Right lobe of liver (tissue), 6 donors: ENCODE measurements at regions not wholly inside any gene's neighbourhood (a gene's known extent, or its start where the extent isn't known, plus 50 kb on each side); places are given as distances from the start of the nearest gene placed in this dataset.
"Not testable (repeated sequence)": the region's sequence is repeated elsewhere in the genome, so short reads cannot be mapped to it uniquely, and the experiment has no call there.

Experiments
- ATAC-seq, 4 donors: fragments of 200-7000 bp; cut with Tn5 transposase; one replicate each; pipeline ENCODE4 v1.9.1; 2020; ENCODE audit warnings: mild to moderate bottlenecking in 4 of 4, moderate library complexity in 4 of 4
- DNase-seq, 3 donors: peaks; one replicate each; pipeline ENCODE4 v3.0.0-alpha.2; 2020
- H3K27ac ChIP-seq, 3 donors: fragments of 200-600 bp; one replicate each; pipeline ENCODE4 v1.8.0; 2022
- H3K27me3 ChIP-seq, 2 donors: fragments of 200-600 bp; one replicate each; pipeline ENCODE4 v1.8.0; 2022
- H3K36me3 ChIP-seq, 4 donors: fragments of 200-600 bp; sonication (generic) in 1 of 4; one replicate each; pipeline versions ENCODE4 v1.5.1 to v1.8.0; 2017 to 2022; ENCODE audit warnings: control low read depth in 1 of 4
- H3K4me1 ChIP-seq, 4 donors: fragments of 200-600 bp; sonication (generic) in 1 of 4; one replicate each; pipeline versions ENCODE4 v1.5.1 to v1.8.0; 2017 to 2022; ENCODE audit warnings: control low read depth in 1 of 4
- H3K4me3 ChIP-seq, 3 donors: fragments of 200-600 bp; one replicate each; pipeline ENCODE4 v1.8.0; 2022
- H3K9me3 ChIP-seq, 4 donors: fragments of 200-600 bp; sonication (generic) in 1 of 4; one replicate each; pipeline versions ENCODE4 v1.5.1 to v1.8.0; 2017 to 2022; ENCODE audit warnings: control low read depth in 1 of 4
- POLR2A ChIP-seq: fragments of 450-650 bp; IDR thresholded peaks from one replicate; pipeline ENCODE4 v1.6.1; 2017; ENCODE audit warnings: antibody characterized with exemption, mild to moderate bottlenecking
- whole genome bisulfite sequencing: methylation state at CpG from one replicate; pipeline ENCODE4 v1.1.6; 2018; ENCODE audit warnings: low coverage, low lambda C conversion rate; ENCODE audit not compliant: insufficient coverage; ENCODE audit errors: missing lambda C conversion rate; 5-methylcytosine and 5-hydroxymethylcytosine counted together
- intact Hi-C, 2 donors: fragments of 100-400 bp; cut with DNase I; formaldehyde crosslinking; loops; one replicate each; pipeline versions ENCODE4 v1.11.2 to v1.14.1; 2022
- TF ChIP-seq, protein P1 (sequence below), 4 donors: fragments of 200-600 bp in 3 of 4; fragments of 450-650 bp in 1 of 4; IDR thresholded peaks; one replicate each; pipeline versions ENCODE4 v1.5.1 to v1.8.0; 2016 to 2022; ENCODE audit warnings: antibody characterized with exemption in 4 of 4, mild to moderate bottlenecking in 2 of 4
- donor health status: DM: no; HTN: yes; CAD: no.
- donor health status: DM: no; HTN: no; CAD: no.
- donor health status: DM: no; HTN: no; CAD: no.
- donor health status: DM: no; HTN: yes; CAD: no.
- donor health status: DM: no; HTN: yes; CAD: no.

DNA sequence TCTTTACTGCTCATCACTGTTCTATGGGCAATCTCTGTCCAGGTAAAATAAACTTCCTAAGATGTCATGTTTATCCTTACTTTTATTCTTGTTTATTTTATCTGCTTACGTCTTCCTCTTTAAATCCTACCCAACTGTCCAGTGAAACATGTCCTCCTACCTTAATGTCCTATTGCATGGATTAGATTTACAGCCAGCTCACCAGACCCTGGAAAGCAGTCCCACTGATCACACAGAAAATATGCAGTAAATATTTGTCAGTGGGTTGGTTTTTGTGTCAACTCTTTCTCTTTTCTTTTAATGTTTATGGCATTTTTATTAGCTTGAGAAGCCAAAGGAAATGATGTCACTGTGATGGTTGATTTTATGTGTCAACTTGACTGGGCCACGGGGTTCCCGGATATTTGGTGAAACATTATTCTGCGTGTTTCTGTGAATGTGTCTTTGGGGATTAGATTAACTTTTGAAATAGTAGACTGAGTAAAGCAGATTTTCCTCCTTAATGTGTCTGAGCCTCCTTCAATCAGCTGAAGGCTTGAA, 258.3 kb downstream of the SRGAP2C start:
- WGBS = 92% methylated on average over 4 of the region's 4 CpGs
- TF ChIP-seq, protein P1, sequence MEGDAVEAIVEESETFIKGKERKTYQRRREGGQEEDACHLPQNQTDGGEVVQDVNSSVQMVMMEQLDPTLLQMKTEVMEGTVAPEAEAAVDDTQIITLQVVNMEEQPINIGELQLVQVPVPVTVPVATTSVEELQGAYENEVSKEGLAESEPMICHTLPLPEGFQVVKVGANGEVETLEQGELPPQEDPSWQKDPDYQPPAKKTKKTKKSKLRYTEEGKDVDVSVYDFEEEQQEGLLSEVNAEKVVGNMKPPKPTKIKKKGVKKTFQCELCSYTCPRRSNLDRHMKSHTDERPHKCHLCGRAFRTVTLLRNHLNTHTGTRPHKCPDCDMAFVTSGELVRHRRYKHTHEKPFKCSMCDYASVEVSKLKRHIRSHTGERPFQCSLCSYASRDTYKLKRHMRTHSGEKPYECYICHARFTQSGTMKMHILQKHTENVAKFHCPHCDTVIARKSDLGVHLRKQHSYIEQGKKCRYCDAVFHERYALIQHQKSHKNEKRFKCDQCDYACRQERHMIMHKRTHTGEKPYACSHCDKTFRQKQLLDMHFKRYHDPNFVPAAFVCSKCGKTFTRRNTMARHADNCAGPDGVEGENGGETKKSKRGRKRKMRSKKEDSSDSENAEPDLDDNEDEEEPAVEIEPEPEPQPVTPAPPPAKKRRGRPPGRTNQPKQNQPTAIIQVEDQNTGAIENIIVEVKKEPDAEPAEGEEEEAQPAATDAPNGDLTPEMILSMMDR (IDR thresholded peaks at IDR 0.05) = no peak
- no peak for TF ChIP-seq POLR2A
- DNase-seq = no peak

DNA sequence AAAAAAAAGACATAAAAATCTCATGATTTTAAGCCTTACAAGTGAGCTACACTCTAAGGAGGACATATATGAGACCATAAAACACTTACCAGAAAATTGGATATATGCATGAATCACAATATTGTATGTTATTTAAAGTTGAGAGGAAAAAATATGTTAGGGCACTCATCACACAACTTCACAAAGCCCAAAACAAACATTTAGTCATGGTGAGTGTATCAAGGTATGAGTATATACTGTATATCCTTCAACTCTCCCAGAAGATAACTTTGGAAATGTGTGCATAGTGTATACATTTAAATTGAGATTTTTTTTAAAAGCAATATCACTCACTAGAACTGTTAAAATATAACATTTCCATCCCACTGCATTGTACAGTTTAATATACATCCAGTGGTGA, 259.3 kb downstream of the SRGAP2C start:
- Histone ChIP-seq H3K36me3 (no peaks in the 10 kb centered on the region), H3K27me3 (no peaks in the 10 kb centered on the region), H3K9me3 (no peaks in the 10 kb centered on the region), H3K27ac (no peak overlapping the region), H3K4me3 (no peak overlapping the region), H3K4me1 (no peaks in the 10 kb centered on the region)
- no peak for DNase-seq
- intact Hi-C loops = no loop called here
- ATAC-seq = no peak
- TF ChIP-seq, protein P1 (IDR thresholded peaks at IDR 0.05) = no peak
- TF ChIP-seq POLR2A = no peak

More for the DNA sequence above, 258.3 kb downstream of the SRGAP2C start:
- Histone ChIP-seq H3K9me3 (no peaks in the 10 kb centered on the region), H3K4me1 (no peaks in the 10 kb centered on the region), H3K27ac (no peak overlapping the region), H3K27me3 (no peaks in the 10 kb centered on the region), H3K36me3 (no peaks in the 10 kb centered on the region), H3K4me3 (no peak overlapping the region)
- no peak for ATAC-seq
- intact Hi-C loops = no loop called here

DNA sequence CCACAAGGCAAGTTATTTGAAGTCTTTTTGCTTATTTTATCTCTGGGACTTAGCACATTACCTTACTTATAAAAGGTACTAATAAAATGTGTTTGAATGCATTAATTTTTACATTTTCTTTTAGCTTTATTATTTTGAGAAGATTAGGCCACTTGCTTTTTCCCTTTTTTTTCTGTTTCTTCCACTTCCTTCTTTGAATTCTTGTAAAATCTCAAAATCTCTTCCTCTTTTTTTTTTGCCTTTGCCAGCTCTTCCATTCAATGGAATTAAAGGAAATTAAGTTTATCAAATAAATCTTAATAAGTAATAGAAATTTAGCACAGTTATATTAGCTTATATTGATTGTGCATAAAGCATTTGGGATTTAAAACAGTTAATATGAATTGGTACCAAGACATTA, 260.9 kb downstream of the SRGAP2C start:
- ATAC-seq = no peak
- Histone ChIP-seq H3K27me3 (no peaks in the 10 kb centered on the region), H3K9me3 (no peaks in the 10 kb centered on the region), H3K4me3 (no peak overlapping the region), H3K4me1 (no peaks in the 10 kb centered on the region), H3K27ac (no peak overlapping the region), H3K36me3 (no peaks in the 10 kb centered on the region)
- no peak for DNase-seq
- intact Hi-C loops = no loop called here
- TF ChIP-seq, protein P1 (IDR thresholded peaks at IDR 0.05) = no peak
- TF ChIP-seq POLR2A = no peak

DNA sequence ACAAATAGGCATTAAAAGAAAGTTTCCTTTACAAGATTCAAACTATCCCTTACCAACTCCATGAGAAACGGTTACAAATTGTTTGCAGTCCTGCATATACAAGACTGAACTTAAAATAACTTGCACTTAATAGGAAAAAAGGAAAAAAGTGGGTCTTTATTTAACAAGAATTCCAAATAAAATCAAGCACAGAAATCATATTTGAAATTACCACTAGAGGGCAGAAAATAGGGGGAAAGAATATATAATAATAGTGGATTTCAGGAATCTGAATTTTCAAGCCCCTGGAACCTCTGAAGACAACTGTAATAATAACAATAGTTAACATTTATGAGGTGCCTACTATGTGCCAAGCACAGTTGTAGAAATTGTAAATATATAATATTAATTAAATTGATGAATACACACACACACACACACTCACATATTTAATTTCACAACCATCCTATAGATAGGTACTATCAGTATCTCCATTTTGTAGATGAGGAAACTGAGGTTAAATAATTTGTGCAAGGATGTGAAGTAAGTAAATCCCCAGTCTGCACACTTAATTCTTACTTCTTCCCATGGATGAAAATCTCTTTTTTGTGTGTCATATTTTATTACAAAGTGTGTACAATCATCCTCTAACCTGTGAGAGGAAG, 262.6 kb downstream of the SRGAP2C start:
- ATAC-seq, intact Hi-C loops: not testable (repeated sequence)

DNA sequence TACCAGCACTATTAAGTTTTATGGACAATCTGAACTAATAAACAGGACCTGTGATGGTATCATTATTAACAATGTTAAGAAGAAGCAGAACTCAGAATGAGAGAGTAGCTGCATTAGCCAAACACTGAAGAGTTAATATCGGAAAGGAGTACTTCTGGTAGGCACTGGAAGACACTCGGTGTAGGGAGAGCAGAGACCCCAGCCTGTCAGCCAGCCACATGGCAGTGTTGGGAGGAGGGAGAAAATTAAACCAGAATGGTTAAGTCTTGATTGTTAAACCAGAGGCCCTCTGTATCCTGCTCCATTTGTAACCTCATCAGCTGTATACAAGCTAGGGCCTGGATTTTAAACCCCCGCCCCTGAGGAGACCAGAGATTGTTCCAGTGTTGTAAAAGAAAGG, 263.3 kb downstream of the SRGAP2C start:
- ATAC-seq, H3K9me3 ChIP-seq, H3K27me3 ChIP-seq, DNase-seq, H3K4me3 ChIP-seq, intact Hi-C loops, H3K36me3 ChIP-seq, H3K4me1 ChIP-seq, H3K27ac ChIP-seq: not testable (repeated sequence)
- 78% methylated on average over 3 of the region's 3 CpGs for WGBS

More for the DNA sequence above, 262.6 kb downstream of the SRGAP2C start:
- H3K27me3 ChIP-seq, H3K9me3 ChIP-seq, H3K27ac ChIP-seq, H3K4me3 ChIP-seq, DNase-seq, H3K4me1 ChIP-seq, H3K36me3 ChIP-seq: not testable (repeated sequence)
- TF ChIP-seq, protein P1 (IDR thresholded peaks at IDR 0.05) = peak; percentile 46 to 55 (median 52)
- 0% methylated on average over 1 of the region's 1 CpG for WGBS
